ENCODE measurements at regions not wholly inside any gene's neighbourhood (a gene's known extent, or its start where the extent isn't known, plus 50 kb on each side); places are given as distances from the start of the nearest gene placed in this dataset.

GRCh38 chr9:105143136-105143430, 101.4 kb upstream of the SLC44A1 start:
- H3K27ac ChIP-seq (ENCODE audit: low read depth in 1 of 2, low read length in 2 of 2), result peak overlapping the region; percentile 60 to 91
- peak overlapping the region in 1 of 2 donors; percentile 6 for H3K4me3 Mint-ChIP-seq
- H3K4me2 ChIP-seq (replicated peaks; ENCODE audit: extremely low read depth, low read length, poor library complexity, severe bottlenecking), result peak overlapping the region; percentile 18
- peaks cover 50% of the 10 kb centered on the region for H3K4me1 Mint-ChIP-seq
- no peak overlapping the region for H3K4me3 ChIP-seq (replicated peaks in 1 of 3; ENCODE audit: low read depth in 2 of 3, low read length in 3 of 3)
- H3K27me3 ChIP-seq (ENCODE audit: control insufficient read depth in 2 of 2, insufficient read depth in 2 of 2, low read length in 2 of 2), result no peaks in the 10 kb centered on the region
- peak; percentile 32 to 81 (median 42) for DNase-seq
- peak overlapping the region; percentile 92 to 99 (median 95) for H3K27ac Mint-ChIP-seq
- peak overlapping the region; percentile 7 for H2AFZ ChIP-seq (ENCODE audit: insufficient read depth, low read depth, low read length, poor library complexity, severe bottlenecking)
- no peaks in the 10 kb centered on the region for H3K9me3 ChIP-seq (replicated peaks in 1 of 2; ENCODE audit: control insufficient read depth in 1 of 2, insufficient read depth in 1 of 2, low read length in 2 of 2)
- H3K27me3 Mint-ChIP-seq (ENCODE audit: low read depth in 3 of 3), result peaks cover 0 to 3% (median 0%) of the 10 kb centered on the region in 3 donors
- intact Hi-C loops (cut with micrococcal nuclease), result loop anchor here (5.0 to 10.0 kb wide), 5 partner anchors 76 to 281 kb away; no protein-coding TSS in a partner anchor
- H3K79me2 ChIP-seq (ENCODE audit: insufficient read depth, low read length), result no peaks in the 10 kb centered on the region
- H3K36me3 Mint-ChIP-seq, result peaks cover 0 to 2% of the 10 kb centered on the region in 2 donors
- H3K36me3 ChIP-seq (replicated peaks in 1 of 2; ENCODE audit: control insufficient read depth in 1 of 2, insufficient read depth in 2 of 2, low read length in 2 of 2), result no peaks in the 10 kb centered on the region
- TF ChIP-seq CTCF (IDR thresholded peaks at IDR 0.05), result no peak
- H3K9me3 Mint-ChIP-seq, result peaks cover 0 to 3% (median 0%) of the 10 kb centered on the region in 7 donors
- no peaks in the 10 kb centered on the region for H4K20me1 ChIP-seq (ENCODE audit: insufficient read depth, low read length)
- H3K9ac ChIP-seq (ENCODE audit: insufficient read depth, low read length, poor library complexity, severe bottlenecking), result peak overlapping the region; percentile 49
- H3K4me1 ChIP-seq (ENCODE audit: control insufficient read depth in 1 of 2, insufficient read depth in 2 of 2, low read length in 2 of 2), result peaks cover 44 to 49% of the 10 kb centered on the region in 2 donors
- WGBS (ENCODE audit: insufficient coverage), result no CpG with 5 or more reads among the region's 6 CpGs

- no peak for TF ChIP-seq CTCF (IDR thresholded peaks at IDR 0.05)
- Mint-ChIP-seq H3K4me1 (peaks cover 52% of the 10 kb centered on the region), H3K9me3 (peaks cover 0 to 3% (median 0%) of the 10 kb centered on the region in 7 donors), H3K27ac (peak overlapping the region in 5 of 7 donors; percentile 48 to 98 (median 92)), H3K4me3 (no peak overlapping the region), H3K27me3 (ENCODE audit: low read depth in 3 of 3) (peaks cover 0 to 3% (median 0%) of the 10 kb centered on the region in 3 donors), H3K36me3 (peaks cover 0 to 2% of the 10 kb centered on the region in 2 donors)
- Histone ChIP-seq H3K79me2 (ENCODE audit: insufficient read depth, low read length) (no peaks in the 10 kb centered on the region), H3K4me2 (replicated peaks; ENCODE audit: extremely low read depth, low read length, poor library complexity, severe bottlenecking) (no peak overlapping the region), H3K4me3 (replicated peaks in 1 of 3; ENCODE audit: low read depth in 2 of 3, low read length in 3 of 3) (no peak overlapping the region), H4K20me1 (ENCODE audit: insufficient read depth, low read length) (no peaks in the 10 kb centered on the region), H3K9me3 (replicated peaks in 1 of 2; ENCODE audit: control insufficient read depth in 1 of 2, insufficient read depth in 1 of 2, low read length in 2 of 2) (no peaks in the 10 kb centered on the region), H2AFZ (ENCODE audit: insufficient read depth, low read depth, low read length, poor library complexity, severe bottlenecking) (no peak overlapping the region), H3K4me1 (ENCODE audit: control insufficient read depth in 1 of 2, insufficient read depth in 2 of 2, low read length in 2 of 2) (peaks cover 44 to 49% of the 10 kb centered on the region in 2 donors), H3K27ac (ENCODE audit: low read depth in 1 of 2, low read length in 2 of 2) (peak overlapping the region in 1 of 2 donors; percentile 91), H3K27me3 (ENCODE audit: control insufficient read depth in 2 of 2, insufficient read depth in 2 of 2, low read length in 2 of 2) (no peaks in the 10 kb centered on the region), H3K36me3 (replicated peaks in 1 of 2; ENCODE audit: control insufficient read depth in 1 of 2, insufficient read depth in 2 of 2, low read length in 2 of 2) (no peaks in the 10 kb centered on the region), H3K9ac (ENCODE audit: insufficient read depth, low read length, poor library complexity, severe bottlenecking) (no peak overlapping the region)
- intact Hi-C loops (cut with micrococcal nuclease), result loop anchor here (5.0 to 10.0 kb wide), 5 partner anchors 77 to 282 kb away; no protein-coding TSS in a partner anchor
- WGBS (ENCODE audit: insufficient coverage), result no CpG with 5 or more reads among the region's 1 CpG
- DNase-seq, result peak; percentile 79 to 95 (median 91)
These were observed 100.4 kb upstream of the SLC44A1 start for GRCh38 chr9:105144076-105144475.

All from CD14-positive monocyte (primary cell).